RWPE2 (cell line): ENCODE measurements at regions not wholly inside any gene's neighbourhood (a gene's known extent, or its start where the extent isn't known, plus 50 kb on each side); places are given as distances from the start of the nearest gene placed in this dataset.
"Not testable (repeated sequence)": the region's sequence is repeated elsewhere in the genome, so short reads cannot be mapped to it uniquely, and the experiment has no call there.

Experiments
- ATAC-seq: fragments of 200-7000 bp; cut with Tn5 transposase; 3 replicates; pipeline ENCODE4 v1.9.1; 2021; ENCODE audit warnings: low read depth
- DNase-seq: peaks from one replicate; pipeline ENCODE4 v3.0.0-alpha.2; 2020; ENCODE audit warnings: low spot score
- H3K27ac ChIP-seq: fragments of 450-650 bp; 2 replicates; pipeline ENCODE4 v1.5.1; 2017; ENCODE audit warnings: mild to moderate bottlenecking; ENCODE audit not compliant: poor library complexity, severe bottlenecking
- H3K27me3 ChIP-seq: fragments of 250-450 bp; sonication (Bioruptor Pico); 2 replicates; pipeline ENCODE4 v1.5.1; 2021; ENCODE audit warnings: mild to moderate bottlenecking, moderate library complexity; ENCODE audit not compliant: insufficient read depth, poor library complexity, severe bottlenecking
- H3K36me3 ChIP-seq: fragments of 250-450 bp; sonication (Bioruptor Pico); 2 replicates; pipeline ENCODE4 v1.5.1; 2020; ENCODE audit warnings: low read depth, mild to moderate bottlenecking, moderate library complexity
- H3K4me1 ChIP-seq: fragments of 250-450 bp; sonication (Bioruptor Pico); 2 replicates; pipeline ENCODE4 v1.5.1; 2021; ENCODE audit warnings: mild to moderate bottlenecking, moderate library complexity; ENCODE audit not compliant: insufficient read depth, poor library complexity, severe bottlenecking
- H3K4me3 ChIP-seq: fragments of 250-450 bp; sonication (Bioruptor Pico); 2 replicates; pipeline ENCODE4 v1.5.1; 2021; ENCODE audit warnings: mild to moderate bottlenecking, moderate library complexity; ENCODE audit not compliant: severe bottlenecking
- H3K9me3 ChIP-seq: fragments of 250-450 bp; sonication (Bioruptor Pico); 2 replicates; pipeline ENCODE4 v1.5.1; 2021; ENCODE audit warnings: mild to moderate bottlenecking, moderate library complexity; ENCODE audit not compliant: severe bottlenecking
- TF ChIP-seq, protein P1 (sequence below): fragments of 450-650 bp; IDR thresholded peaks from one replicate; pipeline ENCODE4 v1.5.1; 2017; ENCODE audit warnings: mild to moderate bottlenecking, moderate library complexity; ENCODE audit not compliant: poor library complexity, severe bottlenecking

DNA sequence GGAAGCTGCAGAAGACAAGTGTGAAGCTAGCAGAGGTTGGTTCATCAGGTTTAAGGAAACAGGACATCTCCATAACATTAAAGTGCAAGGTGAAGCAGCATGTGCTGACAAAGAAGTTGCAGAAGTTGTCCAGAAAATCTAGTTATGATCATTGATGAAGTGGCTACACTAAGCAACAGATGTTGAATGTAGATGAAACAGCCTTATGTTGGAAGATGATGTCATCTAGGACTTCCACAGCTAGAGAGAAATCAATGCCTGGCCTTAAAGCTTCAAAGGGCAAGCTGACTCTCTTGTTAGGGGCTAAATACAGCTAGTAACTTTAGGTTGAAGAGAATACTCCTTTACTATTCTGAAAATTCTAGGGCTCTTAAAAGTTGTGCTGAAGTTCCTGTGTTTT is 340.2 kb upstream of the SOX9 start:
- TF ChIP-seq, protein P1, sequence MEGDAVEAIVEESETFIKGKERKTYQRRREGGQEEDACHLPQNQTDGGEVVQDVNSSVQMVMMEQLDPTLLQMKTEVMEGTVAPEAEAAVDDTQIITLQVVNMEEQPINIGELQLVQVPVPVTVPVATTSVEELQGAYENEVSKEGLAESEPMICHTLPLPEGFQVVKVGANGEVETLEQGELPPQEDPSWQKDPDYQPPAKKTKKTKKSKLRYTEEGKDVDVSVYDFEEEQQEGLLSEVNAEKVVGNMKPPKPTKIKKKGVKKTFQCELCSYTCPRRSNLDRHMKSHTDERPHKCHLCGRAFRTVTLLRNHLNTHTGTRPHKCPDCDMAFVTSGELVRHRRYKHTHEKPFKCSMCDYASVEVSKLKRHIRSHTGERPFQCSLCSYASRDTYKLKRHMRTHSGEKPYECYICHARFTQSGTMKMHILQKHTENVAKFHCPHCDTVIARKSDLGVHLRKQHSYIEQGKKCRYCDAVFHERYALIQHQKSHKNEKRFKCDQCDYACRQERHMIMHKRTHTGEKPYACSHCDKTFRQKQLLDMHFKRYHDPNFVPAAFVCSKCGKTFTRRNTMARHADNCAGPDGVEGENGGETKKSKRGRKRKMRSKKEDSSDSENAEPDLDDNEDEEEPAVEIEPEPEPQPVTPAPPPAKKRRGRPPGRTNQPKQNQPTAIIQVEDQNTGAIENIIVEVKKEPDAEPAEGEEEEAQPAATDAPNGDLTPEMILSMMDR: no peak
- Histone ChIP-seq H3K4me1 (no peaks in the 10 kb centered on the region), H3K27me3 (no peaks in the 10 kb centered on the region), H3K27ac (no peak overlapping the region), H3K9me3 (no peaks in the 10 kb centered on the region), H3K36me3 (no peaks in the 10 kb centered on the region), H3K4me3 (no peak overlapping the region)
- ATAC-seq (no peak), DNase-seq (no peak)

DNA sequence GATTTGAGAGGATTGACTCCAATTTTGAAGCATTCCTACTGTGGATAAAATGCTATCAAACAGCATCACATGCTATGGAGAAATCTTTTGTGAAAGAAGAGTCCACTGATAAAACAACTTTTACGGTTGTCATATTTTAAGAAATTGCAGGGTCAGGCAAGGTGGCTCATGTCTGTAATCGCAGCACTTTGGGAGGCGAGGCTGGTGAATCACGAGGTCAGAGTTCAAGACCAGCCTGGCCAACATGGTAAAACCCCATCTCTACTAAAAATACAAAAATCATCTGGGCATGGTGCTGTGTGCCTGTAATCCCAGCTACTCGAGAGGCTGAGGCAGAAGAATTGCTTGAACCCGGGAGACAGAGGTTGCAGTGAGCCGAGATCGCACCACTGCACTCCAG is 338.8 kb upstream of the SOX9 start:
- not testable (repeated sequence) for DNase-seq, ATAC-seq, H3K9me3 ChIP-seq, H3K4me3 ChIP-seq, H3K27ac ChIP-seq, H3K36me3 ChIP-seq, H3K4me1 ChIP-seq, H3K27me3 ChIP-seq

- no peaks in the 10 kb centered on the region for H3K36me3 ChIP-seq
- TF ChIP-seq, protein P1: no peak
- no peaks in the 10 kb centered on the region for H3K27me3 ChIP-seq
- H3K4me1 ChIP-seq: peaks cover 32% of the 10 kb centered on the region
- peak overlapping the region; percentile 44 for H3K27ac ChIP-seq
- DNase-seq (no peak), ATAC-seq (peak; percentile 62; the same call in 2 of the 3 replicates)
- no peak overlapping the region for H3K4me3 ChIP-seq
- no peaks in the 10 kb centered on the region for H3K9me3 ChIP-seq
Measured at GRCh38 chr17:71790791-71791190, 330.0 kb upstream of the SOX9 start.

DNA sequence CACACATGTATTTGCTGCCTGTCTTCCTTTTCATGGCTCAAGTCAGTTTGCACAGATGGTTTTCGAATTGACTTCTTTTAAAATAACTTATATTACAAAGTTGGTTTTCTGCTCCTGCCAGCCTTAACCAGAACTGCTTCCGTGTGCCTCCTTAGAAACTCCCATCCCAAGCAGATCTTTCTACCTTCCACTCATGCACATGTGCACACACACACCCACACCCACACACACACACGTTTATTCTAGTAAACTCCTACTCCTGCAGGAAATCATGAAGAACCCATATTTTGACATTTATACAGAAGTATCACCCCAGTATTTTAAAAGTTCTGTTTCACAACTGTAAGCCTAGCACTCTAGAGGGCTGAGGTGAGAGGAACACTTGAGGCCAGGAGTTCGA is 329.5 kb upstream of the SOX9 start:
- ATAC-seq (no peak), DNase-seq (no peak)
- Histone ChIP-seq H3K9me3 (no peaks in the 10 kb centered on the region), H3K36me3 (no peaks in the 10 kb centered on the region), H3K4me1 (peaks cover 32% of the 10 kb centered on the region), H3K4me3 (no peak overlapping the region), H3K27ac (peak overlapping the region; percentile 44), H3K27me3 (no peaks in the 10 kb centered on the region)
- TF ChIP-seq, protein P1: no peak

DNA sequence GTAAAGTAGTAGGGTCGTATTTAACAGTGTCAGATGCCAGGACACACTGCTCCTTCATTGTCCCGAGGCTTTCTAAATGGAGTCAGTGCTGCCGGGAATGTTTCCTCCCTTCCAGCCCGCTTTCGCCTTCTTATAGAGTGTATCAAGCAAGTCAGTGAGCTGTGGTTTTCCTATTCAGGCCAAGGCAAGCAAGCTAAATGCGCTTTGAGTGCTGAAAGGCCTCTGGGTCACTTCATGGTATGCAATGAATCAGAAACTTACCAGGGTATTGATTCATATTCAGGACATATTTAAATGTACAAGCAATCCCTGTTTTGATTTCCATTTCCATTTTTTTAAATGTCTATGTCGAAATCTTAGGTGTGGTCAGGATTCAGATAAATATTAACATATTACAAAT is 327.9 kb upstream of the SOX9 start:
- Histone ChIP-seq H3K4me3 (no peak overlapping the region), H3K27me3 (no peaks in the 10 kb centered on the region), H3K9me3 (no peaks in the 10 kb centered on the region), H3K4me1 (peaks cover 28% of the 10 kb centered on the region), H3K36me3 (no peaks in the 10 kb centered on the region), H3K27ac (peak overlapping the region; percentile 81)
- DNase-seq: peak; percentile 76
- TF ChIP-seq, protein P1: no peak
- peak; percentile 99 for ATAC-seq
